ENCODE measurements at regions not wholly inside any gene's neighbourhood (a gene's known extent, or its start where the extent isn't known, plus 50 kb on each side); places are given as distances from the start of the nearest gene placed in this dataset.
"Not testable (repeated sequence)": the region's sequence is repeated elsewhere in the genome, so short reads cannot be mapped to it uniquely, and the experiment has no call there.

DNA sequence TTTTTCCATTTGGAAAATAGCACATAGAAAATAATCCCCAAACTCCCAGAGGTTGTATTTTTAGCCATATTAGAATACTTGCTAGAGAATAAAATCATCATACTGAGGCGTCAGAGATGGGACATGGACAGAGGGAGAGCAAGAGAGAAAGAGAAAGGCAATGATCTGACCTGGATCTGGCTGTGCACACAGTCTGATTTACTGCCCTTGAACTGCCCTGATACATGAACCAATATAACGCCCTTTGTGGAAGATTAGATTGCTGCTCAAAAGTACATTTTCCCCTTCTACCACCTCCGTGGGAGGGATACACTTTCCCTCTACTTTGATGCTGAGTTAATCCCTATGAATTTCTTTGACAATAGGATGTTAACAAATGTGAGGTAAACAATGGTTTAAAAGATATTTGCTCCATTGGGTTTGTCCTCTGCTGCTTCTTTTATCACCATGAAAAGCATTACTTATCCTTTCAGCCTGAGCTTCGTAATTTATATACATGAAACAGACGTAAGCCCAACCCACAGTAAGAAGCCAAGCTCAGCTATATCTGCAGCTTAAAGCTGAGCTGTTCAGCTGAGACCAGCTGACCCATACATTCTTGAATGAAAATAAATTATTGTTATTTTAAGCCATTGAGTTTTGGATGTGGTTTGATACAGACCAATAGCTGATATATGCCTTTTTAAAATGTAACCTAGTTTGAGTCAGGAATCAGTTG lies 1664.6 kb upstream of the CELF4 start:
- Histone ChIP-seq H3K4me3 (no peak overlapping the region), H3K9me3 (peaks cover 0 to 3% (median 1%) of the 10 kb centered on the region in 4 donors), H3K27me3 (no peaks in the 10 kb centered on the region), H3K27ac (no peak overlapping the region), H3K36me3 (no peaks in the 10 kb centered on the region), H3K4me1 (no peaks in the 10 kb centered on the region)
- DNase-seq: no peak
- TF ChIP-seq, protein P1, sequence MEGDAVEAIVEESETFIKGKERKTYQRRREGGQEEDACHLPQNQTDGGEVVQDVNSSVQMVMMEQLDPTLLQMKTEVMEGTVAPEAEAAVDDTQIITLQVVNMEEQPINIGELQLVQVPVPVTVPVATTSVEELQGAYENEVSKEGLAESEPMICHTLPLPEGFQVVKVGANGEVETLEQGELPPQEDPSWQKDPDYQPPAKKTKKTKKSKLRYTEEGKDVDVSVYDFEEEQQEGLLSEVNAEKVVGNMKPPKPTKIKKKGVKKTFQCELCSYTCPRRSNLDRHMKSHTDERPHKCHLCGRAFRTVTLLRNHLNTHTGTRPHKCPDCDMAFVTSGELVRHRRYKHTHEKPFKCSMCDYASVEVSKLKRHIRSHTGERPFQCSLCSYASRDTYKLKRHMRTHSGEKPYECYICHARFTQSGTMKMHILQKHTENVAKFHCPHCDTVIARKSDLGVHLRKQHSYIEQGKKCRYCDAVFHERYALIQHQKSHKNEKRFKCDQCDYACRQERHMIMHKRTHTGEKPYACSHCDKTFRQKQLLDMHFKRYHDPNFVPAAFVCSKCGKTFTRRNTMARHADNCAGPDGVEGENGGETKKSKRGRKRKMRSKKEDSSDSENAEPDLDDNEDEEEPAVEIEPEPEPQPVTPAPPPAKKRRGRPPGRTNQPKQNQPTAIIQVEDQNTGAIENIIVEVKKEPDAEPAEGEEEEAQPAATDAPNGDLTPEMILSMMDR (IDR thresholded peaks at IDR 0.05): no peak
- no peak for TF ChIP-seq POLR2A (IDR thresholded peaks at IDR 0.05)

DNA sequence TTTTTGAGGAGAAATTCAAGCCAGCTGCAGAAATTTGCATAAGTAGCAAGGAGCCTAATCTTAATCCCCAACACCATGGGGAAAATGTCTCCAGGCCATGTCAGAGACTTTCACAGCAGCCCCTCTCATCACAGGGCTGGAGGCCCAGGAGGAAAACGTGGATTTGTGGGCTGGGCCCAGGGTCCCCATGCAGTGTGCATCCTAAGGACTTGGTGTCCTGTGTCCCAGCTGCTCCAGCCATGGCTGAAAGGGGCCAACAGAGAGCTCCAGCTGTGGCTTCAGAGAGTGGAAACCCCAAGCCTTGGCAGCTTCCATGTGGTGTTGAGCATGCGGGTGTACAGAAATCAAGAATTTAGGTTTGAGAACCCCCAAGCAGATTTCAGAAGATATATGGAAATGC lies 1662.2 kb upstream of the CELF4 start:
- not testable (repeated sequence) for H3K9me3 ChIP-seq, DNase-seq, H3K27me3 ChIP-seq, H3K36me3 ChIP-seq, H3K27ac ChIP-seq, H3K4me3 ChIP-seq, H3K4me1 ChIP-seq

DNA sequence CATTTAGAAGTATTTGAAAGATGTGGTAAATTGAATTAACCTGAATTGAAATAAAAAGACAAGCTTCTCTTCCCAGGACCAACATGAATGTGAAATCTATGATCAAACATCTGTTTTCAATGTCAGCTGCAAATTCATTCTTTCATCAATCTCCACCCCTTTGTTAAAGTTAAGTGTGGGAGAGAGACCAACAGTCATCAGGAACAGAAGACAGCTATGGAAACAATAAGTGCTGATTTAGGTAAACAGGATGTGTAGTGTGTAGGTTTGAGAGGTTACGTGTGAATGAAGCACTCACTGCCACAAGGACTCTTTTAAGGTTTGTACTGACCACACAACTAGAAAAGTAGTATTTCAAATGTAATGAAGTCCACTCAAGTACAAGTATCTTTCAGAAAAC lies 1659.8 kb upstream of the CELF4 start:
- Histone ChIP-seq H3K27me3 (no peaks in the 10 kb centered on the region), H3K9me3 (peaks cover 0 to 3% (median 0%) of the 10 kb centered on the region in 4 donors), H3K36me3 (no peaks in the 10 kb centered on the region), H3K4me3 (no peak overlapping the region), H3K27ac (no peak overlapping the region), H3K4me1 (no peaks in the 10 kb centered on the region)
- DNase-seq: no peak
- TF ChIP-seq, protein P1 (IDR thresholded peaks at IDR 0.05): no peak
- no peak for TF ChIP-seq POLR2A (IDR thresholded peaks at IDR 0.05)

DNA sequence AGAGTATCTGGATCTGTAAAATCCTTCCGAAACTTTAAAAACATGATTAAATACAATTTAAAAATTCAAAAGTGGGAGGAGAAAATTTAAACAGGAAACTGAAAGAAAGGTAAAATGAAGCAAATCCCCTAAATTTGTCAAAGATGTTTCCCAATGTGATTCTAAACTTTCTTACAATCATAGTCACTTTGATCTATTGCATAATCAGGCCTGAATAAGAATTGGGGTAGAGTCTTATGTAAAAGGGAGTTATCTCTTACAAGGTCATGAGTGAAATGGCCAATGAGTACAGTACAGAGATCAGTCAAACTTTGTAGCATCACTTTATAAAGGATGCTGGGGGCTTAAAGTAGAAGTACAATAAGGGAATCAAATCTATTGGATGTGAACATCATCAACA lies 1657.7 kb upstream of the CELF4 start:
- Histone ChIP-seq H3K27me3 (no peaks in the 10 kb centered on the region), H3K27ac (no peak overlapping the region), H3K4me3 (no peak overlapping the region), H3K9me3 (peaks cover 0 to 3% (median 0%) of the 10 kb centered on the region in 4 donors), H3K36me3 (no peaks in the 10 kb centered on the region), H3K4me1 (no peaks in the 10 kb centered on the region)
- DNase-seq: no peak
- no peak for TF ChIP-seq POLR2A (IDR thresholded peaks at IDR 0.05)
- TF ChIP-seq, protein P1 (IDR thresholded peaks at IDR 0.05): no peak

DNA sequence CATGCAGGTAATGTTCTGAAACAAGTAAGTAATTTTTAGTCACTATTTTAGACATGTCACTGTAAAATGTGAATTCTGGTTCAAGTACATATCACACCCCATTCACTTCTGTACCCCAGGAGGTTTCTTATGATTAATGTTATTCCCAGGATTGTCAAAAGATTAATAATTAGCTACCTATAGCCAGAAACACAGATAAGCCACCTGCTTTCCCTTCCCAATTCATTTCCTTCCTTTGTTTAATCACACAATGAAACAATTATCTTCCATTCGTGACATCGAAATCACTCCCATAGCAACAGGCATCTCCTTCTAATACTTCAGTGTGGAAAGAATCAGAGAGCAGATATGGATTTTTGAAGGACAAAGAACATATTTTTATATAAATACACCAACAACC lies 1650.3 kb upstream of the CELF4 start:
- H3K4me1 ChIP-seq: no peaks in the 10 kb centered on the region
- H3K27ac ChIP-seq: no peak overlapping the region
- no peak overlapping the region for H3K4me3 ChIP-seq
- no peaks in the 10 kb centered on the region for H3K27me3 ChIP-seq
- no peaks in the 10 kb centered on the region for H3K36me3 ChIP-seq
- no peak for TF ChIP-seq POLR2A (IDR thresholded peaks at IDR 0.05)
- TF ChIP-seq, protein P1 (IDR thresholded peaks at IDR 0.05): no peak
- H3K9me3 ChIP-seq: no peaks in the 10 kb centered on the region
- no peak for DNase-seq

DNA sequence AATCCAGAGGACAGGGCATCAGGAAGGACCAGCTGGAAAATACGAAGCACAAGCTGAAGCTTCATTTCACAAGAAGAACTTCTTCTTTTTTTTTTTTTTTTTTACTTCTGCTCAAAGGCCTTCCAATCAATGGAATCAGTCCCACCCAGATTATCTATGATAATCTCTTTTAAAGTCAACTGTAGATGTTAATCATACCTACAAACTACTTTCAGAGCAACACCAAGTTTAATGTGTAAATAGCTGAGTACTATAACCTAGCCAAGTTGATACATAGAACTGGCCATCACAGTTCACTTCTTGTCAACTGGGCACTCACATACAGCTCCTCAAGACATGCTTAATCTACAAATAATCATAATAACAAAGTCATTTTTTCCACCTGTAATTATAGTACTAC lies 1645.9 kb upstream of the CELF4 start:
- no peak for DNase-seq
- Histone ChIP-seq H3K27me3 (no peaks in the 10 kb centered on the region), H3K4me3 (no peak overlapping the region), H3K27ac (no peak overlapping the region), H3K36me3 (no peaks in the 10 kb centered on the region), H3K9me3 (no peaks in the 10 kb centered on the region), H3K4me1 (no peaks in the 10 kb centered on the region)
- no peak for TF ChIP-seq POLR2A (IDR thresholded peaks at IDR 0.05)
- TF ChIP-seq, protein P1 (IDR thresholded peaks at IDR 0.05): no peak

All from Peyer's patch (tissue), 4 donors.